CD14-positive monocyte (primary cell): ENCODE measurements at regions not wholly inside any gene's neighbourhood (a gene's known extent, or its start where the extent isn't known, plus 50 kb on each side); places are given as distances from the start of the nearest gene placed in this dataset.
"Not testable (repeated sequence)": the region's sequence is repeated elsewhere in the genome, so short reads cannot be mapped to it uniquely, and the experiment has no call there.

Experiments used
- DNase-seq, 3 donors: peaks; one replicate each; pipeline ENCODE4 v3.0.0-alpha.2; 2011 to 2022
- H2AFZ ChIP-seq: 2 replicates; pipeline ENCODE4 v1.6.0; 2012; ENCODE audit warnings: mild to moderate bottlenecking, low read depth, low read length, inconsistent platforms; ENCODE audit not compliant: insufficient read depth, poor library complexity, severe bottlenecking
- H3K27ac ChIP-seq, 2 donors: 1 replicate in 1 of 2; 2 replicates in 1 of 2; pipeline ENCODE4 v1.5.1; 2012 to 2013; ENCODE audit warnings: low read length in 2 of 2, control low read depth in 1 of 2, inconsistent platforms in 1 of 2, low read depth in 1 of 2, mild to moderate bottlenecking in 1 of 2
- H3K27me3 ChIP-seq, 2 donors: one replicate each; pipeline versions ENCODE4 v1.6.0 to v1.6.1; 2011 to 2013; ENCODE audit warnings: low read length in 2 of 2; ENCODE audit not compliant: control insufficient read depth in 2 of 2, insufficient read depth in 2 of 2
- H3K36me3 ChIP-seq, 2 donors: replicated peaks in 1 of 2; 1 replicate in 1 of 2; 2 replicates in 1 of 2; pipeline versions ENCODE4 v1.5.1 to v1.6.1; 2012 to 2013; ENCODE audit warnings: low read length in 2 of 2, control low read depth in 1 of 2, inconsistent platforms in 1 of 2, mild to moderate bottlenecking in 1 of 2; ENCODE audit not compliant: insufficient read depth in 2 of 2, control insufficient read depth in 1 of 2
- H3K4me1 ChIP-seq, 2 donors: 1 replicate in 1 of 2; 2 replicates in 1 of 2; pipeline versions ENCODE4 v1.5.1 to v1.6.1; 2012 to 2013; ENCODE audit warnings: low read length in 2 of 2, control low read depth in 1 of 2, inconsistent platforms in 1 of 2, mild to moderate bottlenecking in 1 of 2, moderate library complexity in 1 of 2; ENCODE audit not compliant: insufficient read depth in 2 of 2, control insufficient read depth in 1 of 2
- H3K4me2 ChIP-seq: replicated peaks from 2 replicates; pipeline ENCODE3; 2012; ENCODE audit warnings: low read length, moderate library complexity, mild to moderate bottlenecking; ENCODE audit not compliant: poor library complexity, severe bottlenecking; ENCODE audit errors: extremely low read depth
- H3K4me3 ChIP-seq, 3 experiments: fragments of 200-600 bp in 1 of 3; sonication (generic) in 1 of 3; replicated peaks in 1 of 3; 1 replicate in 2 of 3; 2 replicates in 1 of 3; pipeline ENCODE4 v1.5.1; 2011 to 2013; ENCODE audit warnings: low read length in 3 of 3, mild to moderate bottlenecking in 3 of 3, control low read depth in 2 of 3, low read depth in 2 of 3, inconsistent platforms in 1 of 3, moderate library complexity in 1 of 3
- H3K79me2 ChIP-seq: 2 replicates; pipeline ENCODE4 v1.6.0; 2012; ENCODE audit warnings: mild to moderate bottlenecking, control low read depth, inconsistent platforms, low read length, moderate library complexity; ENCODE audit not compliant: insufficient read depth
- H3K9ac ChIP-seq: 2 replicates; pipeline ENCODE4 v1.6.0; 2017; ENCODE audit warnings: low read length, mild to moderate bottlenecking; ENCODE audit not compliant: insufficient read depth, poor library complexity, severe bottlenecking
- H3K9me3 ChIP-seq, 2 donors: replicated peaks in 1 of 2; 1 replicate in 1 of 2; 2 replicates in 1 of 2; pipeline versions ENCODE4 v1.5.1 to v1.6.1; 2012 to 2013; ENCODE audit warnings: low read length in 2 of 2, control low read depth in 1 of 2; ENCODE audit not compliant: control insufficient read depth in 1 of 2, insufficient read depth in 1 of 2
- H4K20me1 ChIP-seq: 2 replicates; pipeline ENCODE4 v1.6.0; 2012; ENCODE audit warnings: mild to moderate bottlenecking, low read length, control low read depth, moderate library complexity; ENCODE audit not compliant: insufficient read depth
- H3K27ac Mint-ChIP-seq, 7 donors: one replicate each; pipeline ENCODE4 v1.8.0; 2020; ENCODE audit warnings: mild to moderate bottlenecking in 7 of 7, mixed read lengths in 7 of 7, moderate library complexity in 6 of 7, inconsistent platforms in 2 of 7
- H3K27me3 Mint-ChIP-seq, 3 donors: one replicate each; pipeline ENCODE4 v1.8.0; 2021 to 2022; ENCODE audit warnings: low read depth in 3 of 3, mild to moderate bottlenecking in 3 of 3, mixed read lengths in 3 of 3, moderate library complexity in 3 of 3, inconsistent platforms in 1 of 3
- H3K36me3 Mint-ChIP-seq, 2 donors: one replicate each; pipeline ENCODE4 v1.8.0; 2020; ENCODE audit warnings: mixed read lengths in 2 of 2, inconsistent platforms in 1 of 2, mild to moderate bottlenecking in 1 of 2
- H3K4me1 Mint-ChIP-seq: one replicate; pipeline ENCODE4 v1.8.0; 2020; ENCODE audit warnings: mild to moderate bottlenecking, mixed read lengths
- H3K4me3 Mint-ChIP-seq, 2 donors: one replicate each; pipeline ENCODE4 v1.8.0; 2020; ENCODE audit warnings: mild to moderate bottlenecking in 2 of 2, mixed read lengths in 2 of 2, moderate library complexity in 1 of 2
- H3K9me3 Mint-ChIP-seq, 7 donors: one replicate each; pipeline ENCODE4 v1.8.0; 2020 to 2022; ENCODE audit warnings: mixed read lengths in 7 of 7, mild to moderate bottlenecking in 6 of 7, moderate library complexity in 6 of 7, inconsistent platforms in 2 of 7
- WGBS: methylation state at CpG from one replicate; pipeline ENCODE4 v1.1.5; 2013; ENCODE audit warnings: missing lambda C conversion rate; ENCODE audit not compliant: insufficient coverage; 5-methylcytosine and 5-hydroxymethylcytosine counted together
- intact Hi-C, 2 donors: fragments of 100-400 bp; cut with micrococcal nuclease; formaldehyde crosslinking; loops; one replicate each; pipeline versions ENCODE4 v1.15.0 to v1.15.1; 2023
- TF ChIP-seq, protein P1 (sequence below): fragments of 200-600 bp; IDR thresholded peaks from one replicate; pipeline ENCODE4 v1.8.0; 2022; ENCODE audit warnings: antibody characterized with exemption, mild to moderate bottlenecking

GRCh38 chr11:110347660-110348059, 51.2 kb upstream of the RDX start:
- Mint-ChIP-seq H3K4me1 (peaks cover 23% of the 10 kb centered on the region), H3K9me3 (peaks cover 0 to 3% (median 2%) of the 10 kb centered on the region in 7 donors), H3K27me3 (peaks cover 1 to 3% (median 3%) of the 10 kb centered on the region in 3 donors), H3K36me3 (no peaks in the 10 kb centered on the region), H3K4me3 (no peak overlapping the region), H3K27ac (peak overlapping the region in 1 of 7 donors; percentile 68)
- Histone ChIP-seq H3K4me3 (no peak overlapping the region), H3K9me3 (no peaks in the 10 kb centered on the region), H3K4me2 (no peak overlapping the region), H4K20me1 (no peaks in the 10 kb centered on the region), H2AFZ (no peak overlapping the region), H3K79me2 (no peaks in the 10 kb centered on the region), H3K27me3 (no peaks in the 10 kb centered on the region), H3K36me3 (no peaks in the 10 kb centered on the region), H3K4me1 (peaks cover 6 to 11% of the 10 kb centered on the region in 2 donors), H3K27ac (no peak overlapping the region), H3K9ac (no peak overlapping the region)
- no peak for DNase-seq
- intact Hi-C loops, result no loop called here
- TF ChIP-seq, protein P1, sequence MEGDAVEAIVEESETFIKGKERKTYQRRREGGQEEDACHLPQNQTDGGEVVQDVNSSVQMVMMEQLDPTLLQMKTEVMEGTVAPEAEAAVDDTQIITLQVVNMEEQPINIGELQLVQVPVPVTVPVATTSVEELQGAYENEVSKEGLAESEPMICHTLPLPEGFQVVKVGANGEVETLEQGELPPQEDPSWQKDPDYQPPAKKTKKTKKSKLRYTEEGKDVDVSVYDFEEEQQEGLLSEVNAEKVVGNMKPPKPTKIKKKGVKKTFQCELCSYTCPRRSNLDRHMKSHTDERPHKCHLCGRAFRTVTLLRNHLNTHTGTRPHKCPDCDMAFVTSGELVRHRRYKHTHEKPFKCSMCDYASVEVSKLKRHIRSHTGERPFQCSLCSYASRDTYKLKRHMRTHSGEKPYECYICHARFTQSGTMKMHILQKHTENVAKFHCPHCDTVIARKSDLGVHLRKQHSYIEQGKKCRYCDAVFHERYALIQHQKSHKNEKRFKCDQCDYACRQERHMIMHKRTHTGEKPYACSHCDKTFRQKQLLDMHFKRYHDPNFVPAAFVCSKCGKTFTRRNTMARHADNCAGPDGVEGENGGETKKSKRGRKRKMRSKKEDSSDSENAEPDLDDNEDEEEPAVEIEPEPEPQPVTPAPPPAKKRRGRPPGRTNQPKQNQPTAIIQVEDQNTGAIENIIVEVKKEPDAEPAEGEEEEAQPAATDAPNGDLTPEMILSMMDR, result no peak
- WGBS, result 100% methylated on average over 1 of the region's 4 CpGs

GRCh38 chr11:110349138-110349996, 53.0 kb upstream of the RDX start:
- no peak overlapping the region for H3K4me3 ChIP-seq
- intact Hi-C loops, result no loop called here
- no peaks in the 10 kb centered on the region for H4K20me1 ChIP-seq
- H3K27me3 Mint-ChIP-seq, result peaks cover 1 to 3% (median 1%) of the 10 kb centered on the region in 3 donors
- H3K27ac ChIP-seq, result no peak overlapping the region
- no peaks in the 10 kb centered on the region for H3K9me3 Mint-ChIP-seq
- H3K9ac ChIP-seq, result no peak overlapping the region
- H3K4me1 ChIP-seq, result peaks cover 6 to 11% of the 10 kb centered on the region in 2 donors
- no peak overlapping the region for H3K4me2 ChIP-seq
- 57% methylated on average over 1 of the region's 7 CpGs for WGBS
- H2AFZ ChIP-seq, result no peak overlapping the region
- H3K4me3 Mint-ChIP-seq, result no peak overlapping the region
- no peaks in the 10 kb centered on the region for H3K36me3 ChIP-seq
- H3K4me1 Mint-ChIP-seq, result peaks cover 23% of the 10 kb centered on the region
- H3K79me2 ChIP-seq, result no peaks in the 10 kb centered on the region
- no peaks in the 10 kb centered on the region for H3K9me3 ChIP-seq
- H3K27ac Mint-ChIP-seq, result peak overlapping the region in 2 of 7 donors; percentile 31 to 55
- TF ChIP-seq, protein P1, result no peak
- no peak for DNase-seq
- no peaks in the 10 kb centered on the region for H3K36me3 Mint-ChIP-seq
- H3K27me3 ChIP-seq, result no peaks in the 10 kb centered on the region

GRCh38 chr11:110349997-110350383, 53.6 kb upstream of the RDX start:
- H3K9ac ChIP-seq, H3K27me3 ChIP-seq, H3K4me3 Mint-ChIP-seq, intact Hi-C loops, H3K27ac ChIP-seq, H3K4me2 ChIP-seq, H4K20me1 ChIP-seq, H3K27me3 Mint-ChIP-seq, H3K4me3 ChIP-seq, H3K36me3 ChIP-seq, H3K27ac Mint-ChIP-seq, DNase-seq, H2AFZ ChIP-seq, H3K79me2 ChIP-seq, H3K9me3 ChIP-seq, H3K9me3 Mint-ChIP-seq, H3K36me3 Mint-ChIP-seq: not testable (repeated sequence)
- peaks cover 23% of the 10 kb centered on the region for H3K4me1 Mint-ChIP-seq
- 100% methylated on average over 2 of the region's 5 CpGs for WGBS
- H3K4me1 ChIP-seq, result peaks cover 6 to 11% of the 10 kb centered on the region in 2 donors
